A549 (cell line): ENCODE measurements at regions not wholly inside any gene's neighbourhood (a gene's known extent, or its start where the extent isn't known, plus 50 kb on each side); places are given as distances from the start of the nearest gene placed in this dataset.

ENCODE experiments used
- CBX2 ChIP-seq: fragments of 200-600 bp; sonication (generic); IDR thresholded peaks from 2 replicates; pipeline ENCODE4 v1.6.1; 2016; ENCODE audit warnings: low read depth, mild to moderate bottlenecking, borderline replicate concordance
- CBX8 ChIP-seq: fragments of 200-600 bp; sonication (generic); IDR thresholded peaks from 2 replicates; pipeline ENCODE4 v1.6.1; 2016
- CTCF ChIP-seq: fragments of >200 bp; sonication (Bioruptor Twin); formaldehyde crosslinking; IDR thresholded peaks from 3 replicates; pipeline ENCODE4 v1.5.1; 2016
- ESRRA ChIP-seq: fragments of 150-350 bp; IDR thresholded peaks from 2 replicates; pipeline ENCODE4 v1.6.1; 2014; ENCODE audit warnings: mild to moderate bottlenecking, low read length, borderline replicate concordance
- HDAC2 ChIP-seq: fragments of 200-600 bp; sonication (generic); IDR thresholded peaks from 2 replicates; pipeline ENCODE4 v1.6.1; 2016
- MAFK ChIP-seq: fragments of 450-650 bp; IDR thresholded peaks from 2 replicates; pipeline ENCODE4 v1.6.1; 2014; ENCODE audit not compliant: partially characterized antibody
- MAX ChIP-seq: IDR thresholded peaks from 2 replicates; pipeline ENCODE4 v1.6.1; 2012
- MYC ChIP-seq: IDR thresholded peaks from 2 replicates; pipeline ENCODE4 v1.6.1; 2012; ENCODE audit warnings: mild to moderate bottlenecking, inconsistent platforms, low read length, improper control_type of control experiment, borderline replicate concordance
- POLR2A ChIP-seq: IDR thresholded peaks from 2 replicates; pipeline ENCODE4 v1.6.1; 2012; ENCODE audit warnings: mild to moderate bottlenecking, low read length
- RAD21 ChIP-seq, 2 experiments: fragments of >200 bp in 1 of 2; sonication (Bioruptor Twin) in 1 of 2; formaldehyde crosslinking in 1 of 2; IDR thresholded peaks in 1 of 2; conservative IDR thresholded peaks in 1 of 2; 2 replicates in 1 of 2; 3 replicates in 1 of 2; pipeline ENCODE4 v1.6.1; 2012 to 2018; ENCODE audit warnings: inconsistent platforms in 1 of 2
- USF2 ChIP-seq: fragments of 450-650 bp; IDR thresholded peaks from 2 replicates; pipeline ENCODE4 v1.6.1; 2014; ENCODE audit warnings: antibody characterized with exemption
- ZFP36 ChIP-seq: fragments of 450-650 bp; IDR thresholded peaks from 2 replicates; pipeline ENCODE4 v1.6.1; 2014; ENCODE audit warnings: borderline replicate concordance; ENCODE audit not compliant: partially characterized antibody
- TF ChIP-seq, protein P1 (sequence below): IDR thresholded peaks from 2 replicates; pipeline ENCODE4 v1.6.1; 2012; ENCODE audit warnings: low read depth, borderline replicate concordance

- TF ChIP-seq MAFK (no peak), CTCF (no peak), CBX2 (no peak), MAX (no peak), ZFP36 (no peak), ESRRA (no peak), RAD21 (conservative IDR thresholded peaks at IDR 0.05 in 1 of 2, IDR thresholded peaks at IDR 0.05 in 1 of 2) (no peak), POLR2A (no peak), USF2 (no peak), HDAC2 (no peak), MYC (no peak), CBX8 (no peak)
- TF ChIP-seq, protein P1, sequence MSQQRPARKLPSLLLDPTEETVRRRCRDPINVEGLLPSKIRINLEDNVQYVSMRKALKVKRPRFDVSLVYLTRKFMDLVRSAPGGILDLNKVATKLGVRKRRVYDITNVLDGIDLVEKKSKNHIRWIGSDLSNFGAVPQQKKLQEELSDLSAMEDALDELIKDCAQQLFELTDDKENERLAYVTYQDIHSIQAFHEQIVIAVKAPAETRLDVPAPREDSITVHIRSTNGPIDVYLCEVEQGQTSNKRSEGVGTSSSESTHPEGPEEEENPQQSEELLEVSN = no peak
Observed at GRCh38 chr6:164016056-164016455, 601.5 kb downstream of the QKI start.
